OCI-LY1 (cell line): ENCODE measurements at regions not wholly inside any gene's neighbourhood (a gene's known extent, or its start where the extent isn't known, plus 50 kb on each side); places are given as distances from the start of the nearest gene placed in this dataset.

Experiments
- H2AFZ ChIP-seq: fragments of 200-600 bp; sonication (generic), shearing (Covaris generic); 2 replicates; pipeline ENCODE4 v1.6.0; 2014; ENCODE audit warnings: antibody characterized with exemption, mild to moderate bottlenecking, low read length
- H3F3A ChIP-seq: fragments of 200-600 bp; sonication (generic), shearing (Covaris generic); 2 replicates; pipeline ENCODE4 v1.6.0; 2014; ENCODE audit warnings: mild to moderate bottlenecking, antibody characterized with exemption, low read length, moderate library complexity; ENCODE audit not compliant: insufficient read depth
- H3K27ac ChIP-seq: fragments of 200-600 bp; sonication (generic); 2 replicates; pipeline ENCODE4 v1.5.1; 2014; ENCODE audit warnings: low read length, mixed run types, mild to moderate bottlenecking, low read depth; ENCODE audit not compliant: poor library complexity, severe bottlenecking
- H3K27me3 ChIP-seq: fragments of 200-600 bp; sonication (generic); 2 replicates; pipeline ENCODE4 v1.6.0; 2014; ENCODE audit warnings: antibody characterized with exemption, mild to moderate bottlenecking, low read length, moderate library complexity; ENCODE audit not compliant: insufficient read depth
- H3K36me3 ChIP-seq: fragments of 200-600 bp; sonication (generic); 2 replicates; pipeline ENCODE4 v1.6.1; 2014; ENCODE audit warnings: mild to moderate bottlenecking, antibody characterized with exemption, low read length, moderate library complexity, mixed read lengths; ENCODE audit not compliant: insufficient read depth
- H3K4me1 ChIP-seq: fragments of 200-600 bp; sonication (generic); 2 replicates; pipeline ENCODE4 v1.5.1; 2014; ENCODE audit warnings: mild to moderate bottlenecking, low read length, moderate library complexity; ENCODE audit not compliant: insufficient read depth, severe bottlenecking
- H3K4me2 ChIP-seq: fragments of 200-600 bp; sonication (generic), shearing (Covaris generic); 2 replicates; pipeline ENCODE4 v1.6.1; 2014; ENCODE audit warnings: low read length
- H3K4me3 ChIP-seq: fragments of 200-600 bp; sonication (generic); 2 replicates; pipeline ENCODE4 v1.5.1; 2014; ENCODE audit warnings: low read length, low read depth, mild to moderate bottlenecking, mixed read lengths; ENCODE audit not compliant: poor library complexity, severe bottlenecking
- H3K79me2 ChIP-seq: fragments of 200-600 bp; shearing (Covaris generic); 2 replicates; pipeline ENCODE4 v1.6.1; 2016; ENCODE audit warnings: mixed run types, low read length, mixed read lengths; ENCODE audit not compliant: insufficient read depth
- H3K9ac ChIP-seq: fragments of 200-600 bp; sonication (generic), shearing (Covaris generic); 2 replicates; pipeline ENCODE4 v1.6.1; 2014; ENCODE audit warnings: mild to moderate bottlenecking, low read length, mixed read lengths
- H3K9me2 ChIP-seq: fragments of 200-600 bp; sonication (generic), shearing (Covaris generic); 2 replicates; pipeline ENCODE4 v1.6.1; 2014; ENCODE audit warnings: low read depth, mild to moderate bottlenecking, low read length, mixed read lengths
- H3K9me3 ChIP-seq: fragments of 200-600 bp; shearing (Covaris generic); 2 replicates; pipeline ENCODE4 v1.6.1; 2014; ENCODE audit warnings: low read length, mixed read lengths
- H4K20me1 ChIP-seq: fragments of 200-600 bp; sonication (generic), shearing (Covaris generic); 2 replicates; pipeline ENCODE4 v1.6.0; 2016; ENCODE audit warnings: mild to moderate bottlenecking, low read length; ENCODE audit not compliant: insufficient read depth
- CTCF ChIP-seq: fragments of 200-600 bp; sonication (generic), shearing (Covaris generic); IDR thresholded peaks from 2 replicates; pipeline ENCODE4 v1.5.1; 2017; ENCODE audit warnings: mild to moderate bottlenecking, antibody characterized with exemption, low read length, moderate library complexity, mixed read lengths
- EZH2 ChIP-seq: fragments of 200-600 bp; sonication (generic), shearing (Covaris generic); IDR thresholded peaks from 2 replicates; pipeline ENCODE4 v1.8.0; 2017; ENCODE audit warnings: borderline replicate concordance, mixed run types, mild to moderate bottlenecking, antibody characterized with exemption, low read length, moderate library complexity, mixed read lengths

- TF ChIP-seq EZH2 (no peak), CTCF (no peak)
- H3K27me3 ChIP-seq = no peaks in the 10 kb centered on the region
- H3F3A ChIP-seq = no peaks in the 10 kb centered on the region
- no peak overlapping the region for H3K27ac ChIP-seq
- H3K9me2 ChIP-seq = no peaks in the 10 kb centered on the region
- peak overlapping the region; percentile 36 for H3K4me3 ChIP-seq
- H3K79me2 ChIP-seq = no peaks in the 10 kb centered on the region
- no peaks in the 10 kb centered on the region for H3K36me3 ChIP-seq
- no peaks in the 10 kb centered on the region for H3K9me3 ChIP-seq
- peak overlapping the region; percentile 32; the same call in 1 of the 2 replicates for H3K4me2 ChIP-seq
- H2AFZ ChIP-seq = 0 out of 2 replicates have a peak overlapping the region, but pooled peaks have one; percentile 48
- H3K4me1 ChIP-seq = no peaks in the 10 kb centered on the region
- H4K20me1 ChIP-seq = no peaks in the 10 kb centered on the region
- no peak overlapping the region for H3K9ac ChIP-seq
Measured at GRCh38 chr4:92090887-92091286, 212.9 kb upstream of the GRID2 start.

GRCh38 chr4:92091335-92091734 lies 212.4 kb upstream of the GRID2 start:
- H3K27ac ChIP-seq = no peak overlapping the region
- no peak for TF ChIP-seq EZH2
- peak; percentile 34; the same call in 1 of the 2 replicates for TF ChIP-seq CTCF
- no peaks in the 10 kb centered on the region for H3K36me3 ChIP-seq
- no peaks in the 10 kb centered on the region for H3K9me3 ChIP-seq
- no peaks in the 10 kb centered on the region for H3F3A ChIP-seq
- no peaks in the 10 kb centered on the region for H3K79me2 ChIP-seq
- H4K20me1 ChIP-seq = no peaks in the 10 kb centered on the region
- peak overlapping the region; percentile 32; the same call in 1 of the 2 replicates for H3K4me2 ChIP-seq
- no peaks in the 10 kb centered on the region for H3K4me1 ChIP-seq
- peak overlapping the region; percentile 36 for H3K4me3 ChIP-seq
- no peaks in the 10 kb centered on the region for H3K9me2 ChIP-seq
- H2AFZ ChIP-seq = no peak overlapping the region
- no peak overlapping the region for H3K9ac ChIP-seq
- H3K27me3 ChIP-seq = no peaks in the 10 kb centered on the region

GRCh38 chr4:92099861-92100260 lies 203.9 kb upstream of the GRID2 start:
- Histone ChIP-seq H3K36me3 (no peaks in the 10 kb centered on the region), H3K4me3 (no peak overlapping the region), H3K4me2 (no peak overlapping the region), H3K4me1 (no peaks in the 10 kb centered on the region), H4K20me1 (no peaks in the 10 kb centered on the region), H3K27me3 (no peaks in the 10 kb centered on the region), H3K9me2 (no peaks in the 10 kb centered on the region), H3K27ac (no peak overlapping the region), H3F3A (no peaks in the 10 kb centered on the region), H3K9ac (no peak overlapping the region), H2AFZ (no peak overlapping the region), H3K9me3 (no peaks in the 10 kb centered on the region), H3K79me2 (no peaks in the 10 kb centered on the region)
- TF ChIP-seq EZH2 (no peak), CTCF (no peak)
